ENCODE measurements at regions not wholly inside any gene's neighbourhood (a gene's known extent, or its start where the extent isn't known, plus 50 kb on each side); places are given as distances from the start of the nearest gene placed in this dataset.
A peak's percentile ranks its signal among the peaks of the same experiment; 100 is the strongest.

GRCh38 chr16:26809461-26809860 is 257.3 kb upstream of the C16orf82 start:
- no peak for TF ChIP-seq CTCF (IDR thresholded peaks at IDR 0.05; ENCODE audit: low read depth, low read length)
- in situ Hi-C loops (cut with HindIII; ENCODE audit: low sequenced_read_pairs): no loop called here
- no peak overlapping the region for H3K4me3 ChIP-seq (ENCODE audit: low read depth, low read length)
- no peak for DNase-seq (ENCODE audit: low read depth, low spot score)

GRCh38 chr16:26816266-26816665 is 250.5 kb upstream of the C16orf82 start:
- in situ Hi-C loops (cut with HindIII; ENCODE audit: low sequenced_read_pairs): no loop called here
- no peak overlapping the region for H3K4me3 ChIP-seq (ENCODE audit: low read depth, low read length)
- no peak for DNase-seq (ENCODE audit: low read depth, low spot score)
- no peak for TF ChIP-seq CTCF (IDR thresholded peaks at IDR 0.05; ENCODE audit: low read depth, low read length)

DNA sequence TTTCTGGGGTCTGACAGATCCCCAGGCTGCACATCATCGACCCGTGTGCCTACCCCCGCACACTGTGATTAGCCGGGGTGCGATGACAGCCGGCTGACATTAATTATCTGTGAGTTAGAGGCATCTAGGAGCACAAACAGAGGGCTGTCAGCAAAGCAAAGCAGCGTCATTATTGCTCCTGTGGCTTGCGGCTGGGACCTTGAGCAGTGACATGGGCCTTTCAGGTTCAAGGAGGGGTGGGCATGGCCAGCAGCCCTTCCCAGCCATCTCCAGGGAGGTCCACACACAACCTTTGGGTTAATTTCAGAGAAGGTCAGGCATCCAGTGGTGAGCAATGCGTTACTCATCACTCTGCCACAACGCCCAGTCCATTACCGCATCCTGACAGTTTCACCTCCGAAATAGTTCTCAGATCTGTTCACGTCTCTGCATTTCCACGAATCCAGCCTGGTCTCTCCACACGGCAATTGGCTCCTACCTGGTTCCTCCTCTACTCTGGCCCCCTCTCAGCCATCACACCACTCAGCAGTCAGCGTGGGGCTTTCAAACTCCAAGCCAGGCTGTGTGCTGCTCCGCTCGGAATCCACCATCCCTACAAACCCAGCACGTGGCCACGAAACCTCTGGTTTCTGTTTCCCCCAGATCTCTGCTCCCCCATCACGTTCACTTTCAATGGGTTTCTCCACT is 249.7 kb upstream of the C16orf82 start:
- in situ Hi-C loops (cut with HindIII; ENCODE audit: low sequenced_read_pairs): no loop called here
- peak; percentile 23 for DNase-seq (ENCODE audit: low read depth, low spot score)
- TF ChIP-seq CTCF (IDR thresholded peaks at IDR 0.05; ENCODE audit: low read depth, low read length): no peak

GRCh38 chr16:26818393-26818792 is 248.3 kb upstream of the C16orf82 start:
- no peak overlapping the region for H3K4me3 ChIP-seq (ENCODE audit: low read depth, low read length)
- in situ Hi-C loops (cut with HindIII; ENCODE audit: low sequenced_read_pairs): no loop called here
- no peak for TF ChIP-seq CTCF (IDR thresholded peaks at IDR 0.05; ENCODE audit: low read depth, low read length)
- no peak for DNase-seq (ENCODE audit: low read depth, low spot score)

More for the DNA sequence above, 249.7 kb upstream of the C16orf82 start:
- no peak overlapping the region for H3K4me3 ChIP-seq (ENCODE audit: low read depth, low read length)

DNA sequence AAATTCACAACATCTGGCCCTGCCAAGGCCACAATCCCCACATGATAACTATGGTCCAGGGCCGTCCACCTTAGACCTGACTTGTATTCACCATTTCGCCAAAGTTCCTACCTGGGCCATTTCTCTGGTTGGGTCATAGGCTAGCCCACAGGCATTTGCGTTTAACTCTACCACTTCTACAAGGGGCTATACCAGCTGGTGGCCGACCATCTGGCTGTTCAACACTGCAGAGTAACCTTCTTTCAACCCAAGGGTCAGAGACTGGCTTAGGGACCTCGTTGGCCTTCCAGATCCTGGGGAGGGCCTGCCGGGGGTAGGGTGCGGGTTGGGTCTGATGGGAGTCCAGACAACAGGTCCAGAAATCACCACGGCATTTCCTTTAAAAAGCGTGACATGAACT is 242.3 kb upstream of the C16orf82 start:
- H3K4me3 ChIP-seq (ENCODE audit: low read depth, low read length): no peak overlapping the region
- in situ Hi-C loops (cut with HindIII; ENCODE audit: low sequenced_read_pairs): no loop called here
- no peak for TF ChIP-seq CTCF (IDR thresholded peaks at IDR 0.05; ENCODE audit: low read depth, low read length)
- DNase-seq (ENCODE audit: low read depth, low spot score): no peak

- DNase-seq (ENCODE audit: low read depth, low spot score): no peak
- no peak overlapping the region for H3K4me3 ChIP-seq (ENCODE audit: low read depth, low read length)
- no peak for TF ChIP-seq CTCF (IDR thresholded peaks at IDR 0.05; ENCODE audit: low read depth, low read length)
- in situ Hi-C loops (cut with HindIII; ENCODE audit: low sequenced_read_pairs): no loop called here
Observed at GRCh38 chr16:26826500-26826899, 240.2 kb upstream of the C16orf82 start.

Data from astrocyte of the spinal cord (primary cell).